Calu3 (cell line): ENCODE measurements at regions not wholly inside any gene's neighbourhood (a gene's known extent, or its start where the extent isn't known, plus 50 kb on each side); places are given as distances from the start of the nearest gene placed in this dataset.

Experiments
- BruUV-seq: library from RNA; stranded (reverse); fragments of 400-500 nt; replicated peaks from 2 replicates; lab custom pipeline; 2021; lab: Mats Ljungman, UMichigan
- CTCF ChIA-PET: fragments of 300-600 bp; sonication (Branson Sonifier 250); formaldehyde crosslinking; loops from one replicate; lab custom pipeline; 2022; ENCODE audit warnings: antibody characterized with exemption; lab: Charles Lee
- DNase-seq: peaks from one replicate; pipeline ENCODE4 v3.0.0; 2022
- H3K27ac Mint-ChIP-seq: one replicate; pipeline ENCODE4 v1.8.0; 2022; ENCODE audit warnings: mixed read lengths; ENCODE audit not compliant: unreplicated experiment
- H3K27me3 Mint-ChIP-seq: one replicate; pipeline ENCODE4 v1.8.0; 2022; ENCODE audit warnings: mixed read lengths; ENCODE audit not compliant: unreplicated experiment
- H3K36me3 Mint-ChIP-seq: one replicate; pipeline ENCODE4 v1.8.0; 2022; ENCODE audit warnings: mild to moderate bottlenecking, moderate library complexity, mixed read lengths; ENCODE audit not compliant: insufficient read depth, unreplicated experiment
- H3K4me1 Mint-ChIP-seq: one replicate; pipeline ENCODE4 v1.8.0; 2022; ENCODE audit warnings: mild to moderate bottlenecking, low read depth, mixed read lengths; ENCODE audit not compliant: unreplicated experiment
- H3K4me3 Mint-ChIP-seq: one replicate; pipeline ENCODE4 v1.8.0; 2022; ENCODE audit warnings: mild to moderate bottlenecking, low read depth, moderate library complexity, mixed read lengths; ENCODE audit not compliant: unreplicated experiment
- H3K9me3 Mint-ChIP-seq: one replicate; pipeline ENCODE4 v1.8.0; 2022; ENCODE audit warnings: low read depth, mixed read lengths; ENCODE audit not compliant: unreplicated experiment
- intact Hi-C: fragments of 100-400 bp; cut with micrococcal nuclease; formaldehyde crosslinking; loops from one replicate; pipeline ENCODE4 v1.10.0; 2022; ENCODE audit not compliant: unreplicated experiment
- TF ChIP-seq, protein P1 (sequence below): fragments of 200-600 bp; IDR thresholded peaks from one replicate; pipeline ENCODE4 v1.8.0; 2022; ENCODE audit warnings: antibody characterized with exemption; ENCODE audit not compliant: unreplicated experiment

DNA sequence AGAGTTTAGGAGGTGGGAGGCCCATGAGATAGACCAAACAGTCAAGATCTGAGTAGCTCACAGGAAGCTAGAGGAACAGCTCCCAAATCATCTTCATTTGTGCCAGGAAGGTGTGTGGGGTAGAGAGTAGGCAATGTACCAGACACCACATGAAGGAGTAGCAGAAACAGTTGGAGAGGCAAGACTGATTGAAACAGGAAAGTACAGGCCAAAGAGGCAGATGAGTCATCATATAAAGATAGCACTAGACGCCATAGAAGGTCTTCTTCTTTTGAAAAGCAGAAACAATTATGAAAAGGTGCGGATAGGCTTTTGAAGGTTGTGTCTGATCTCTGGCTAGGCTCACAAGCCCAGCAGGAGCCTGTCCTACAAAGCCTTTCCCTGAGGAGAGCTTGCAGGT is 62.7 kb upstream of the PALM2AKAP2 start:
- H3K4me1 Mint-ChIP-seq: no peaks in the 10 kb centered on the region
- TF ChIP-seq, protein P1, sequence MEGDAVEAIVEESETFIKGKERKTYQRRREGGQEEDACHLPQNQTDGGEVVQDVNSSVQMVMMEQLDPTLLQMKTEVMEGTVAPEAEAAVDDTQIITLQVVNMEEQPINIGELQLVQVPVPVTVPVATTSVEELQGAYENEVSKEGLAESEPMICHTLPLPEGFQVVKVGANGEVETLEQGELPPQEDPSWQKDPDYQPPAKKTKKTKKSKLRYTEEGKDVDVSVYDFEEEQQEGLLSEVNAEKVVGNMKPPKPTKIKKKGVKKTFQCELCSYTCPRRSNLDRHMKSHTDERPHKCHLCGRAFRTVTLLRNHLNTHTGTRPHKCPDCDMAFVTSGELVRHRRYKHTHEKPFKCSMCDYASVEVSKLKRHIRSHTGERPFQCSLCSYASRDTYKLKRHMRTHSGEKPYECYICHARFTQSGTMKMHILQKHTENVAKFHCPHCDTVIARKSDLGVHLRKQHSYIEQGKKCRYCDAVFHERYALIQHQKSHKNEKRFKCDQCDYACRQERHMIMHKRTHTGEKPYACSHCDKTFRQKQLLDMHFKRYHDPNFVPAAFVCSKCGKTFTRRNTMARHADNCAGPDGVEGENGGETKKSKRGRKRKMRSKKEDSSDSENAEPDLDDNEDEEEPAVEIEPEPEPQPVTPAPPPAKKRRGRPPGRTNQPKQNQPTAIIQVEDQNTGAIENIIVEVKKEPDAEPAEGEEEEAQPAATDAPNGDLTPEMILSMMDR: no peak
- CTCF ChIA-PET: no interaction called here
- no TSS peak for BruUV-seq
- no peaks in the 10 kb centered on the region for H3K9me3 Mint-ChIP-seq
- H3K27me3 Mint-ChIP-seq: peaks cover 2% of the 10 kb centered on the region
- intact Hi-C loops: no loop called here
- H3K4me3 Mint-ChIP-seq: no peak overlapping the region
- H3K27ac Mint-ChIP-seq: no peak overlapping the region
- H3K36me3 Mint-ChIP-seq: no peaks in the 10 kb centered on the region
- no peak for DNase-seq

GRCh38 chr9:109718861-109719260 is 61.1 kb upstream of the PALM2AKAP2 start:
- no peaks in the 10 kb centered on the region for H3K4me1 Mint-ChIP-seq
- CTCF ChIA-PET: no interaction called here
- no peak for DNase-seq
- intact Hi-C loops: no loop called here
- TF ChIP-seq, protein P1: no peak
- no peaks in the 10 kb centered on the region for H3K36me3 Mint-ChIP-seq
- H3K27ac Mint-ChIP-seq: no peak overlapping the region
- H3K27me3 Mint-ChIP-seq: no peaks in the 10 kb centered on the region
- H3K9me3 Mint-ChIP-seq: no peaks in the 10 kb centered on the region
- no peak overlapping the region for H3K4me3 Mint-ChIP-seq
- no TSS peak for BruUV-seq

GRCh38 chr9:109721001-109721400 is 59.0 kb upstream of the PALM2AKAP2 start:
- no peak overlapping the region for H3K4me3 Mint-ChIP-seq
- no TSS peak for BruUV-seq
- TF ChIP-seq, protein P1: no peak
- H3K9me3 Mint-ChIP-seq: no peaks in the 10 kb centered on the region
- no peaks in the 10 kb centered on the region for H3K27me3 Mint-ChIP-seq
- no peaks in the 10 kb centered on the region for H3K36me3 Mint-ChIP-seq
- no peaks in the 10 kb centered on the region for H3K4me1 Mint-ChIP-seq
- H3K27ac Mint-ChIP-seq: no peak overlapping the region
- DNase-seq: no peak
- intact Hi-C loops: no loop called here
- CTCF ChIA-PET: no interaction called here

DNA sequence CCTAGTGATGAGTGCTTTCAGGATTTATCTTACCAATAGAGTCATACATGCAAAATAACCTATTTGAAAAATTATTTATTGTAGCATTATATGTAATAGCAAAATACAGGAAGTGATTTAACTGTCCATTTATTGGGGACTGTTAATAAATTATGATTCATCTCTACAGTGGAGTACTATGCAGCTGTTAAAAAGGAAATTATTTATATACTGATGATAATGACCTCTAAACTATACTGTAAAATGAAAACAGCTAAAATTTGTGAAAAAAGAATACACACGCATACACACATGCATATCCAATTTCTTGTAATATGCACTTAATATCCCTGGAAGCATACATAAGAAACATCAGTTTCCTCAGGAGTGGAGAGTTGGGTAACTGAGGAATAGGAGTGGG is 58.0 kb upstream of the PALM2AKAP2 start:
- no peaks in the 10 kb centered on the region for H3K36me3 Mint-ChIP-seq
- H3K4me1 Mint-ChIP-seq: no peaks in the 10 kb centered on the region
- intact Hi-C loops: no loop called here
- H3K9me3 Mint-ChIP-seq: no peaks in the 10 kb centered on the region
- no peak overlapping the region for H3K4me3 Mint-ChIP-seq
- no TSS peak for BruUV-seq
- CTCF ChIA-PET: no interaction called here
- TF ChIP-seq, protein P1: no peak
- H3K27me3 Mint-ChIP-seq: no peaks in the 10 kb centered on the region
- no peak for DNase-seq
- H3K27ac Mint-ChIP-seq: no peak overlapping the region

- Mint-ChIP-seq H3K4me3 (no peak overlapping the region), H3K27me3 (no peaks in the 10 kb centered on the region), H3K4me1 (no peaks in the 10 kb centered on the region), H3K36me3 (no peaks in the 10 kb centered on the region), H3K9me3 (no peaks in the 10 kb centered on the region), H3K27ac (no peak overlapping the region)
- CTCF ChIA-PET: no interaction called here
- intact Hi-C loops: no loop called here
- TF ChIP-seq, protein P1: no peak
- no peak for DNase-seq
- no TSS peak for BruUV-seq
Measured at GRCh38 chr9:109723781-109724180, 56.2 kb upstream of the PALM2AKAP2 start.
